Stimulated activated CD8-positive, alpha-beta memory T cell treated with anti-CD3 and anti-CD28 coated beads, Interleukin-15, amount 100 ng/mL, for 1 hour (primary cell): ENCODE measurements at regions not wholly inside any gene's neighbourhood (a gene's known extent, or its start where the extent isn't known, plus 50 kb on each side); places are given as distances from the start of the nearest gene placed in this dataset.
"Not testable (repeated sequence)": the region's sequence is repeated elsewhere in the genome, so short reads cannot be mapped to it uniquely, and the experiment has no call there.

Experiments
- DNase-seq: peaks from one replicate; pipeline ENCODE4 v3.0.0-alpha.2; 2020; ENCODE audit warnings: low read depth

DNA sequence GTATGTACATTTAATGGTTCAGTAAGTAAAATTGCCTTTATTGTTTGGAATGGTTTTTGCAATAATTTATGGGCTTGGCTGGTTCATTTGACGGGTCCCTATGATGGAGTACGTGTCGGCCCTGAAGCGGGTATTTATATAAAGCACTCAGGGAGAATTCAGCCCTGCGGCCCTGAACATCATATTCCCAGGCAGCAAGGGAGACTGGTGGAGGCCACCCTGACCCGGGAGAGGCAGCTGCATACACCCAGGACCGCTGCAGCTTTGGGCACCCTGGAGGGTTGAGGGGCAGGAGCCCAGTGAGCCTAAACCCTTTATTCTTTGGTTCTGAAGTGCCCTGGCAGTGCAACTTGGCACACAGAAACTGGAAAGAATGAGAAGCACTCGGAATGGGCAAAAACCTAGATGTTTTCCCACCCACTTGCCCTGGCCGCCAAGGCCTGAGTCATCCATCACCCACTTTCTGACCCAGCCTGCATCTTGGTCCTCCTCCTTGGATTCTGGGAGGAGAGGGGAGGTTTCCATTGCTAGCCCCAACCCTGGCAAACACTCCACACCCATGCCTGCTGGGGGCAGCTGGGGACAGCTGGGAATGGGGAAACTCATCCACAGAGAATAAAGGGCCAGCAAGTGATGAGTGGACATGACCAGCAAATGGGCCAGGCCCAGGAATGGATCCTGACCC is 162.2 kb upstream of the TNRC6C start:
- no peak for DNase-seq

DNA sequence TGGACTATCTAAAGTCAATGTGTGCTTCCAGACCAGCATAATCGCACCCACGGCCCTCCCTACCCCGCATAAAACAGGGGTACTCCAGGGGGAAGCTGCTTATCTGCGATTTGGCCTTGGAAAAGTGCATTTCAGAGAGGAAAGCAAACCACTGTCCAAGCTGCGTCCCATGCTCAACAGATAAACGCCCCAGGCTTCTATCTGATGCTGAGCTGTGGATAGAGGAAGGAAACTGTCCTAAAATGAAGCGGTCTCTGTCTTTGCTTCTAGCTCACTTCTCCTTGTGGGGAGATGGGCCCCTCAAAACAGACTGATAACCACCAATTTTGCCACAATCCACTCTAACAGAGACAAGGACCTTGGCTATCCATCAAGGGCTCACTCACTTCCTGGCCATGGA is 160.5 kb upstream of the TNRC6C start:
- DNase-seq: no peak

DNA sequence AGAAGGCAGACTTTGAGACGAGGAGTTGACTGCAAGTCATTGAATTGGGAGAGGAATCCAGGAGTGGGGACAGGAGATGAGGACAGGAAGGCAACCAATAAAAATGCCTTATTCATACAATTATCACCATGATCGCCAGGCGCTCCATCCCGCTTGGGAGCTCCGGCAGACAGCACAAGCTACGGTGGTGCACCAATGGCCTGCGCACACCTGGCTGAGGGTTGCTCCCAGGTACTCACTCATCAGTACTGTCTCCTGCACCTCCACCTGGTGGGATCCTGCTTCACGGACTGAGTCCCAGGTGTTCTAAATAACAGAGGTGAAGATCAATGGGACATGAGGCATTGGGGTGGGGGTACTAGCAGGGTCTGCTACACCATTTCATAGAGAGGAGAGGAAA is 160.0 kb upstream of the TNRC6C start:
- no peak for DNase-seq

DNA sequence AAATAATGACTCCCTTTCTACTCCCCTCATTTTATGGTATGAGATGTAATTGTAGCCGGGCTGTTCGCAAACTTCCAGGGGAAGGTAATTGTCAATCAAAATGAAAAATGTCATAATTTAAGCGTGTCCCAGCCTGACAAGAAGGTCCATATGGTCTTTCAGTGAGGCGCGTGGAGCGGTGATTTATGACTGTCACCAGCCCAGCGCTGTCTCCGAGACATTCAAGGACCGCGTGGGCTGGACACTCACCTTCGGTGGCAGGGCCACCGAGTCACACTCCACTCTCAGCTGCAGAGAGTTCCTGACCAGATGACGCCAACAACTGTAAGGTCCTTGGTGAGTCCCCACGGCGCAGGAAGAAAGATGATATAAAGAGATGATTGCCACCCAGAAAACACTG is 157.7 kb upstream of the TNRC6C start:
- no peak for DNase-seq

DNA sequence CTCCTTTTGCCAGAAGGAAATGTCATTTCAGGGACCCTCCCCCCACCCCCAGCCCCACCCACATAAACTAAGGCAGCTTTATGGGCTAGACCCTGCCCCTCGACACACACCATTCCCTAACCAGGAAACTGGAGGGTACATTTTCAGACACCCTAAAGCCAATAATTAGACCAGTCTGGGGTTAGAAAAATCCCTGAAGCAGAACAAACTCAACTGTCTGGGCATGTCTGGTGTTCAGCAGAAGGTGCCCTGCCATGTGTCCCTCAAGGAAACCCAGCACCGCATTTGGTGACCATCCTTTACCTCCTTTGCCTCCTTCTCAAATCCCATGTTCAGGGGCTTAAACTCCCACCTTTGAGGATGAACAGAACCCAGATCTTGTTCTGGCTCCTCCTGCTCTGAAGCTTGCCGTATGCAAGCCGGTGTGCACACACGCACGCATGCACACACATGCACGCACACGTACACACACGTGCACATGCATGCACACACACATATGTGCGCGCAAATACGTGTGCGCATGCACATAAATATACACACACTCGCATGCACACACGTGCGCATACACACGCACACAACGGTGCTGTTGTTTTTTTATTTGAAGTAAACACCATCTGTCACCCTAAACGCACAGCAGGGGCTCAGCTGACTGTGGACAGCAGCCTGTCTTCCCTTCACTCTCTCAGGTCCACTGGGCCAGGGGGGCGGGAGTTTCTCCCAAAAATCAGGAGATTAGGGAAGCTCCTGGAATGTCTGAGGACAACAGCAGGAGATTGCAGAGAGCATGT is 156.8 kb upstream of the TNRC6C start:
- no peak for DNase-seq

DNA sequence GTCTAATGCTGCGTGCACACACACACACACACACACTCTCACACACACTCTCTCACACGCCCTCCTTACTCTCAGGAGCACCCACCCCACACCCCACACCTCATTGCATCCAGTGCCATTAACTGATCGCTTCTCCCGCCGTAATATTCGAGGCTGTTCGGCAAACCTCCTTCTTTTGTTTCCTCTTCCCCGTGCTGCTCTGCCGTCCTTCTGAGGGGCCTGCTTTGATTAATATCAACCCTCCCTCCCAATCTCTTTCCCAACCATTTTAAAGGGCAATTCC is 156.2 kb upstream of the TNRC6C start:
- DNase-seq: no peak

DNA sequence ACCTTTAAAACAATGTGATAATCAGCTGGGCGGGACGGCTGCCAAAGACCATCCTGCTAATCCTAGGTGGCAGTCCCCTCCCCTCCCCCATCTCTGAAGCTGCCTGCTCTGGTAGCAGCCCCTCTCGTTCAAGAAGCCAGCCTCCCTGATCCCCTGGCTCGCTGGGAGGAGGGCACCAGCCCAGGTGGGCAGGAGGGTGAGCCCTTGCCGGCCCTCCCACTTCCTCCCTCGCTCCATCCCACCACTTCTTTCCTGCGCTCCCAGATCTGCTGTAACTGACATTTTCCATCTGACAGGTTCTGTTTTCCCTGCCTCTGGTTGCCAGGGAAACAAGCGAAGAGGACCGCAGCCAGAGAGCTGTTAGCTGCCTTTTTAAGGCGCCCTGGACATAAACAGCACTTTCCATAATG is 155.7 kb upstream of the TNRC6C start:
- no peak for DNase-seq

DNA sequence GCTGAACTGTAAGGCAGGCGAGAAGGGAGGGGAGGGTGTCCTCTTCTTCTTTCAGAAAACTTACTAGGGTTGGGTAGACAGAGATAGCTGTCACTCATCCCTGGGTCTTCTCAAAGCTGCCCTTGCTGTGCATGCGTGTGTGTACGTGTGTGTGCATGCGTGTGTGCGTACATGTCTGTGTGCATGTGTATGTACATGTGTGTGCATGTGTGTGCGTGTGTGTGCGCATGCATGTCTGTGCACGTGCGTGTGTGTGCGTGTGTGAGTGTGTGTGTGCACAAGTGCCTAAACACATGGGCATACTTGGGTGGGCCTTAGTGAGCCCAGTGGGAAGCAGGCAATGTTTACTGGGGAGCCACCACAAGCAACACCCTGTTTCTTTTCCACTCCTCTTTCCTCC is 154.8 kb upstream of the TNRC6C start:
- no peak for DNase-seq

DNA sequence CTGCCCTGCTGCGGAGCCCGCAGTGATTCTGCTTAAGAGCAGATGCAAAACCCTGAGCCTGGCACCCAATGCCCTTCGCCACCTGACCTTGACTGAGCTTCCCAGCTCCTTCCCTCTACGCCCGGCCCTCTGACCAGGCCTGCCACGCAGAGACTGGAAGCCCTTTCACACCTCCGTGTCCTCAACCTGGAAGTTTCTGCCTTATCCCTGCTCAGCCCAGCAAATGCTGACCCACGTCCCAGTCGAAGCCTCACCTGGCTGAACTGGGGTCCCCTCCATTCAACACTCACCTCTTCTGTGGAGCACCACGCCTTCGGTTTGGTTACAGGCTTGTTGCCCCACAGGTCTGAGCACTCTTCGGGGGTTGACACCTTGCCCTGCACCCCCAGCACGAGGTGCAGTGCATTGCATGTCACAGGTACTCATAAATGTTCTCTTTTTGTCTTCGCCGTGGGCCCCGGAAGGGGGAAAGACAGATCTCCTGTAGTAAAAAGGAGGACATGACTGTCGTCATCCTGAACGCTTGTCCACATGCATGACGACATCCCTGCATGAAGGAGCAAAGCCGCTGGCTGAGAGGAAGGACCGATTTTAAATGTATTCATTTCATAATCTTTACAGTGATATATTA is 153.6 kb upstream of the TNRC6C start:
- no peak for DNase-seq

DNA sequence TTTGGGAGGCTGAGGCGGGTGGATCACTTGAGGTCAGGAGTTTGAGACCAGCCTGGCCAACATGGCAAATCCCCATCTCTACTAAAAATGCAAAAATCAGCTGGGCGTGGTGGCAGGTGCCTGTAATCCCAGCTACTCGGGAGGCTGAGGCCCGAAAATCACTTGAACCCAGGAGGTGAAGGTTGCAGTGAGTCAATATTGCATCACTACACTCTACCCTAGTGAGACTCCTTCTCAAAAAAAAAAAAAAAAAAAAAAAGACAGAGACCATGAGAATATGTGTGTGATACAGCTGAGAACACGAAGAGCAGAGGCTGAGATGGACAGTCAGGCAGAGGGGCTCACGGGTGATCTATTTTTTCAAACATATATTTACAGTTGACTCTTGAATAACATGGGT is 152.5 kb upstream of the TNRC6C start:
- DNase-seq: not testable (repeated sequence)

DNA sequence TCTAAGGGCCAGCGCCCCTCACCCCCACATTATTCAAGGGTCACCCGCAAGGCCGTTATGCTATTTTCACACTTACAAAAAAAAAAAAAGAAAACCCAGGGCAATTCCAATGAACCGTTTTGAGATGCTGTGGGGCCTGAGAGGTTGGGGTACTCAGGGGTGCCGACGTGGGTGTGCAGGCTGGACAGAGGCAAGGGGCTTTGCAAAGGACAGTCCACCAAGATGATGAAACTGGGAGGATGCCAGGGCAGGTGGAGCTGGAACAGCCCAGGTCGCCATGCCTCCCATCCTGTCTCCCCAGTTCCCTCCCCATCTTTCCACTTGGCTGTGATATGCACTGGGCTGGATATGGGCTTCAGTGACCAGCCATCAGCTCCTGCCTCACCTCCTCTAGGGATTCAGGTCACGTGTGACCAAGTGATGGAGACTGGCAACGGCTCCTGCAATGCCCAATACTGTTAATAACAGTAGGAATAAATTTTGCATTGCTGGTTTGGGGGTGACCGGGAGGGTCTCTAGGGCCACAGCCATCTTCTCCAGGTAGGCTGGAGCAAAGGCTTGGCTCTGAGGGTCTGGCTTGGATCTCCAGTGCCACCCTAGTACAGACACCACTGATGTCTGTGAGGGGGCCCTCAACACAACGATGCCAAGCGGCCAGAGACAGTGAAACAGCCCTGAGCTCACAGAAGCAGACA is 151.3 kb upstream of the TNRC6C start:
- no peak for DNase-seq

DNA sequence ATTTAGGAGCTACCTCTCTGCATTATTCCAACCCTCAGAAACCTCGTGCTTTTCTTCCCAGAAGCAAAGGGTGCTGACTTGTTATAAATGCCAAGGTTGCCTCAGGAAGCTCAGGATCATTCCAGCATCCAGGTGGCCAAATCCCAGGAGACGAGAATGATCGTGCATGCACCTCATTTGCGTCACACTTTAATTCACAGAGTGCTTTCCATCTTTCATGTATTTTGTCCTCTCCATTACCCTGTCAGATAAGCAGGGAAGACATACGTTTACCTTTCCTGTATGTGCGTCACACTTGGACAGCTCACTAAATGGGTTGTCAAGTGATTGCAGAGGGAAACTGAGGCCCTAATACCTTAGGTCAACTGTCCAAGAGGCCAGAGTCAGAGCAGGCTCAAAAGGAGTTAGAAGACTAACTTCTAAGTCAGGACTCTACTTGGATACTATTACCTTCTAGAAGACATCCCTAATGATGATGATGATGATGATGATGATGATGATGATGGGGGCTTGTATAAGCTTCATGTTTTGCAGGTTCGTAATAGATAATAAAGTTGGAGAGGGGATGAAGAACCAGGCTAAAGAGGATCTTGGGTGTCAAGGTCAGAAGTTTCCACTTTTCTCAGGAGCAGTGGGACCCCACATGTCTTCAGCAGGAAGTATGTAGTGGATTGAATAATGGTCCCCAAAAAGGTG is 150.6 kb upstream of the TNRC6C start:
- no peak for DNase-seq

DNA sequence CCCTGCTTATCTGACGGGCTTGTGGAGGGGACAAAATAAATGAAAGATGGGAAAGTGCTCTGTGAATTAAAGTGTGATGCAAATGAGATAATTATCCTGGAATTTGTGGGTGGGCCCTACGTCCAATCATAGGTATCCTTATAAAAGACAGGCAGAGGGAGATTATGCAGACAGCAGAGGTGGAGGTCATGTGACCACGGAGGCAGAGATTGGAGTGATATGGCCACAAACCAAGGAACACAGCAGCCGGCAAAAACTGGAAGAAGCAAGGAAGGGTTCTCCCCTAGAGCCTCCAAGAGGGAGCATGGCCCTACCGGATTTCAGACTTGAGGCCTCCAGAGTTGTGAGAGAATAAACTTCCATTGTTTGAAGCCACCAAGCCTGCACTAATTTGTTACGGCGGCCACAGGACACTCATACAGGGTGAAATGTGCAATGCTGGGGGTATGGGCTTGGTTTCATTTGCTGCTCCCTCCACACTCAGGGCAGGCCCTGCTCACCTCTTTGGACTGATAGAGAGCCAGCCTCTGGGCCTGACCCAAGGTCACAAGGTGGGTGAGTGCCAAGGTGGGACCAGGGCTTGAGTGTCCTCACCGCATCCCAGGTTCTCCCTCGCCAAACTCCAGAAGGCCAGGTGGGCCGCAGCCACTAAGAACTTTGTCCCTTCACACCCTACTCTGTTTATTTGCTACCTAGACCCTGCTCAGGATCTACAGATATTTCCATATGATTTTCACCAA is 149.6 kb upstream of the TNRC6C start:
- no peak for DNase-seq

DNA sequence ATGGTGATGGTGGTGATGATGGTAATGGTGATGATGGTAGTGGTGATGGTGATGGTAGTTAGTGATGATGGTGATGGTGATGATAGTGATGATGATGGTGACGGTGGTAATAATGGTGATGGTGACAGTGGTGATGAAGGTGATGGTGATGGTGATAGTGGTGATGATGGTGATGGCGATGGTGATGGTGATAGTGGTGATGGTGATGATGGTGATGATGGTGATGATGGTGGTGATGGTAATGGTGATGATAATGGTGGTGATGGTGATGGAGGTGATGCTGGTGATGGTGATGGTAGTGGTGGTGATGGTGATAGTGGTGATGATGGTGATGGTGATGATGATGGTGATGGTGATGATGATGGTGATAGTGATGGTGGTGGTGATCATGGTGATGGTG is 148.7 kb upstream of the TNRC6C start:
- DNase-seq: no peak

DNA sequence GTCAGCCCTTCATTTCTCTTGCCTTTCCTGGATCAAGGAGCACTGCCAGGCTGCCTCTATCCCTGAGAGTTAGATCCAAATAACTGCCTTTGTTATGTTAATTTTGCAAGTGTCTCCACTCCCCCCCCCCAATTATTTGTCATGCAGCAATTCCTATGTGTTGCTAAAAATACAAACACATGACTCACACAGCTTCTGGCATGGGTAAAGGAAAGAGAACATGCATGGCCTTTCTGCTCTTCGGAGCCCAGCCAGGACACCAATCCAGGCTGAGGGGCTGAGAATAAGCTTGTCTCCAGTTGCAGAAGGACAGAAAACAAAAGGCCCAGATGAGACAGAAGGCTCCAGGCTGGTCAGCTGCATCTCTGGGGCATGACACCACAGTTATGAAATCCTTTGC is 148.0 kb upstream of the TNRC6C start:
- no peak for DNase-seq

DNA sequence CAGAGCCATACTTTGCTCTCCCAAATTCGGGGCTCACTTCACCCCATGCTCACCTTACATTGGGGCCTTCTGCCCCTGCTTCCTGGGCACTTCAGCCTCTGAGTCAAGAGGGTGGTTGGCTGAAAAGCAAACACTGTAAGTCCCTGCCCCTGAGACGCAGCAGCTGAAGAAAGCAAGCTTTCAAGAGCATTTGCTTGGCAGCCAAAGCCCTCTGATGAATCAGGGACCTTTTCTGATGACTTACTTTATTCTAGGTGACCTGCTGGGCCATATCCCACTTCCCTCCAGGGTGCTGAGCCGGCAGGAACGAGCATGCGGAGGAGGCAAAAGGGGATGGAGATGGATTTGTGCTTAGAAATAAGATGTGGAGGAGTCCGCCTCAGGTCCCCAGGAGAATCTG is 147.0 kb upstream of the TNRC6C start:
- DNase-seq: no peak

DNA sequence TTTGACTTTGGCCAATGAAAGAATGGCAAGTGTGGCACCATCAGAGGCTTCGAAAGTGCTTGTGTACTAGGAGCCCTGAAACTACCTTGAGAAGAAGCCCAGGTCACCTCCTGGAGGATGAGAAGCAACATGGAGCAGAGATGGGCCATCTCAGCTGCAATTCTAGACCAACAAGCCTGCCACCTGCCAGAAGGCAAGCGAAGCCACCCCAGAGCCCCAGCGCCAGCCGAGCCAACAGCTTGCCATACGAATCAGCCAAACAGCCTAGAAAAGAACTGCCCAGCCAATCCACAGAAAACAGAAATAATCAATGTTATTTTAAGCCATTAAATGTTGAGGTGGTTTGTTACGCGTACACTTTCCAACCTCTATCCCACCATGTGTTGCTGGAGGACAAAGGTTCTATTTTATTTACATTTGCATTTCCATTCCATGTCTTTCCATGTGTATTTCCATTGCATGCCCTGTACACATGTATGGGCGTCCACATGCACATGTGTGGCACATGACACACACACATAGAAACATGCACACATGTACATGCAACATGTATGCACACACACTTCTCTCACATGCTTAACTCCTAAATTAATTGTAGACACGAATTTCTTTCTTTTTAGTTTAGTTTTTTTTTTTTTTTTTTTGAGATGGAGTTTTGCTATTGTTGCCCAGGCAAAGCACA is 144.3 kb upstream of the TNRC6C start:
- no peak for DNase-seq

DNA sequence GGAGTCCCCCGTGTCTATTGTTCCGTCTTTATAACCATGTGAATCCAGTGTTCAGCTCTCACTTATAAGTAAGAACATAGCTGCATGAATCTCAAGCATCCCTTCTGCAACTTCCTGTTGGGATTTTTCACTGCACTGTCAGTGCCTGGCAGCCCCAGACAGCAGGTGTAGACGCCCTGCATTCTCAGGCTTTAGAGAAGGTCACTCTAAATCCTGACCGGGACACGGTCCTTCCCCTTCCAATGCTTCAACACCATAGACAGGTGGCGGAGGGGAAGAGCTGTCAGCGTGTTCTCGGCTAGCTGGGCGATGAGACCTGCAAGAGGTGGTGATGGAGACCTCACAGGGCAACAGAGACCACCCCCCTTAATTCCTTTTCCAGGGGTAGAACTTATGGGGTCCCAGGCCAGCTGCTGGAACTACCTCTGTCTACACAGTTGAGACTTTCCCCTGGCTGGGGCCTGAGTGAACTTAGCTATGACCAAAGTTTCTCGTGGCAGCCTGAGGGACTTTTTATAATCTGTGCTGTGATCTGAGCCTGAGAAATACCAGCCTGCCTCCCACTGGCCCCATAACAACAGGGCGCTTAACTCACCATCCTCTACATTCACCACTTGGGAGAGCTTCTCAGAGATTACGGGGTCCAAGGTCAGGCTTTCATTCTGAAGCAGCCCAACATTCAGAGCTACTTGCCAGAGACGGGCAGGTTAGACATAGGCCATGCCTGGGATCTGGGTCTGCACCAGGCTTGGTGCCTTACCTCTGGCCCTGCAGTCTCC is 143.2 kb upstream of the TNRC6C start:
- DNase-seq: no peak

DNA sequence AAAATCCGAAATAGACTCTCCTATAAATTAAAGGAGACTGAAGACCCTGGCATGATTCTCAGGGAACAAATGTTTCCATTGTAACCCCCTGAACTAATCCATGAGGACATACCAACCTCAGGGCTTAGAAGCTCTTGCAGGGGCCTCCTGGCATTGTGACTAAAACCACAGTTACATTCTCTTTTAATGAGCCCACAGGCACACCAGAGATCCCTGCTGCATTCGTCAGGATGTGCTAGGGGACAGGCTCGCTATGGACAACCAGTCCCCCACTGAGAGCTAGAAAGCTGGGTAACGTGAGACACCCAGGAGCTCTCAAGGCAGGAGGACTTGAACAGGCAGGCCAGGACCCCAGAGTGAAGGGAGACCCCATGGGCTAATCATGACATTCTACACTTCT is 140.6 kb upstream of the TNRC6C start:
- no peak for DNase-seq

DNA sequence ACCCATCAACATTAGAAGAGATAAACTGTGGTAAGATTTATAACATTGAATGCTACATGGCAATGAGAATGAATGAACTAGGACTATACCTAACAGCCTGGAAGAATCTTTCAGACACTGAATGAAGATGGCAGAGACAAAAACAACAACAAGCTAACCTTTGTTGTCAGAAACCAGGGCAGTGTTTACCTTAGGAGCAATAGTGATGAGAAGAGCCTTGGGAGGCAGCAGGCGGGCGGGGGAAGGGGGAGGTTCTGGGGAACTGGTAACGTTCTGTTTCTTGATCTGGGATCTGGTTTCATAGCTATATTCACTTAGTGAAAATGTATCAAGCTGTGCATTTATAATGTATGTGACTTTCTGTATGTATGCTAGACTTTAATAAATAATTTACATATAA is 139.0 kb upstream of the TNRC6C start:
- no peak for DNase-seq
